Heart right ventricle (tissue), 16 donors: ENCODE measurements at regions not wholly inside any gene's neighbourhood (a gene's known extent, or its start where the extent isn't known, plus 50 kb on each side); places are given as distances from the start of the nearest gene placed in this dataset.

Source experiments
- ATAC-seq, 8 donors: fragments of 200-7000 bp; cut with Tn5 transposase; one replicate each; pipeline ENCODE4 v1.9.1; 2020; ENCODE audit warnings: mild to moderate bottlenecking in 8 of 8, moderate library complexity in 8 of 8, moderate number of reproducible peaks in 1 of 8
- DNase-seq, 2 donors: peaks; one replicate each; pipeline ENCODE4 v3.0.0-alpha.2; 2020
- H3K27ac ChIP-seq, 10 donors: fragments of 200-600 bp; sonication (generic) in 2 of 10; one replicate each; pipeline versions ENCODE4 v1.5.0 to v1.8.0; 2020 to 2022; ENCODE audit warnings: mild to moderate bottlenecking in 3 of 10
- H3K27me3 ChIP-seq, 7 donors: fragments of 200-600 bp; one replicate each; pipeline ENCODE4 v1.8.0; 2021 to 2022; ENCODE audit warnings: mild to moderate bottlenecking in 2 of 7
- H3K36me3 ChIP-seq, 9 donors: fragments of 200-600 bp; sonication (generic) in 1 of 9; one replicate each; pipeline versions ENCODE4 v1.5.0 to v1.8.0; 2020 to 2022; ENCODE audit warnings: mild to moderate bottlenecking in 2 of 9
- H3K4me1 ChIP-seq, 9 donors: fragments of 200-600 bp; sonication (generic) in 1 of 9; one replicate each; pipeline versions ENCODE4 v1.5.0 to v1.8.0; 2020 to 2022; ENCODE audit warnings: mild to moderate bottlenecking in 4 of 9
- H3K4me3 ChIP-seq, 10 donors: fragments of 200-600 bp; sonication (generic) in 2 of 10; one replicate each; pipeline versions ENCODE4 v1.5.0 to v1.8.0; 2020 to 2022; ENCODE audit warnings: mild to moderate bottlenecking in 7 of 10, moderate library complexity in 2 of 10
- H3K9me3 ChIP-seq, 11 donors: fragments of 200-600 bp in 10 of 11; sonication (generic) in 2 of 11; one replicate each; pipeline versions ENCODE4 v1.5.0 to v1.8.0; 2013 to 2022; ENCODE audit warnings: mild to moderate bottlenecking in 2 of 11, control low read depth in 1 of 11, moderate library complexity in 1 of 11
- WGBS, 2 donors: extraction: QIAGEN DNeasy Blood & Tissue Kit; methylation state at CpG; one replicate each; pipeline ENCODE4 v1.1.7; 2013; ENCODE audit warnings: inconsistent platforms in 1 of 2; 5-methylcytosine and 5-hydroxymethylcytosine counted together
- intact Hi-C, 10 donors: fragments of 100-400 bp; cut with DNase I; formaldehyde crosslinking; loops; one replicate each; pipeline versions ENCODE4 v1.11.1 to v1.14.2; 2022
- TF ChIP-seq, protein P1 (sequence below), 9 donors: fragments of 200-600 bp; sonication (generic) in 2 of 9; IDR thresholded peaks; one replicate each; pipeline versions ENCODE4 v1.5.0 to v1.8.0; 2021 to 2022; ENCODE audit warnings: antibody characterized with exemption in 9 of 9, mild to moderate bottlenecking in 5 of 9, moderate library complexity in 1 of 9
- donor health status: Arrhythmogenic right ventricular cardiomyopathy.
- donor health status: ischemic (EF 13 %, LVEDD 7.1; RV severe dilation, severe dysfunction).
- donor health status: healthy with polysubstance abuse.
- donor health status: DM: no; HTN: yes; CAD: no.
- donor health status: DM: no; HTN: no; CAD: no.
- donor health status: ischemic (EF 25% LVEDD 6.9; RV normal size, moderate dysfunction).
- donor health status: ischemic (EF 25% LVEDD 5.7; RV mildly dilated, moderate dysfunction).
- donor health status: healthy.
- donor health status: DM: yes; HTN: yes; CAD: no.
- donor health status: Ischemic cardiomyopathy.
- donor health status: ischemic (EF 35%, LVEDD 5.7; RV mildly dilated, moderate dysfunction).
- donor health status: nonischemic (EF 11% LVEDD 7.7; RV severe dilation, severe dysfunction).
- donor health status: DM: yes; HTN: yes; CAD: no.
- donor health status: PGD.
- donor health status: ischemic (EF 29% LVEDD 5.4; RV normal size, mild dysfunction).
- donor health status: nonischemic (EF 23%, LVEDD 6.1; RV moderate dilation, normal function).

DNA sequence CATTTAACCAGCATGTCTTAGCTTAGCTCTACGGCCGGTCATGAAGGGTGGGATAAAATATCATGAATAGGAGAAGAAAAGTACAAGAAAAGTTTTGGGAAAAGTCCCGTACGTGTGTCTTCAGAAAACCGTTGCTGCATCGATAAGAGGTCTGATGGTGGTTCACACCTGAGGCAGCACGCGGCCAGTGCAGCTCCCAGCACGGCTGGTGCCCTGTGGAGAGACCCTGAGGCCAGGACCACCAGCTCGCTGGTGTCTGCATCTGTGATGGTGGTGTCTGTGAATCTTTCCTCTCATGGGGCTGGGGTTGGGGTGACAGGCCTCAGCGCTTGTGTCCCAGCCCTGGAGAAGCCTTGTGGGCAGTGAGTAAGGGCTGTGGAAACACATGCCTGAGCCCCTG, 148.9 kb upstream of the IRX4 start:
- Histone ChIP-seq H3K27me3 (peaks cover 0 to 11% (median 0%) of the 10 kb centered on the region in 7 donors), H3K4me3 (no peak overlapping the region), H3K4me1 (no peaks in the 10 kb centered on the region), H3K9me3 (peaks cover 0 to 17% (median 0%) of the 10 kb centered on the region in 11 donors), H3K36me3 (no peaks in the 10 kb centered on the region), H3K27ac (no peak overlapping the region)
- intact Hi-C loops = loop anchor here in 1 of 10 donors (10.0 kb wide), 1 partner anchor 367 kb away; no protein-coding TSS in a partner anchor
- TF ChIP-seq, protein P1, sequence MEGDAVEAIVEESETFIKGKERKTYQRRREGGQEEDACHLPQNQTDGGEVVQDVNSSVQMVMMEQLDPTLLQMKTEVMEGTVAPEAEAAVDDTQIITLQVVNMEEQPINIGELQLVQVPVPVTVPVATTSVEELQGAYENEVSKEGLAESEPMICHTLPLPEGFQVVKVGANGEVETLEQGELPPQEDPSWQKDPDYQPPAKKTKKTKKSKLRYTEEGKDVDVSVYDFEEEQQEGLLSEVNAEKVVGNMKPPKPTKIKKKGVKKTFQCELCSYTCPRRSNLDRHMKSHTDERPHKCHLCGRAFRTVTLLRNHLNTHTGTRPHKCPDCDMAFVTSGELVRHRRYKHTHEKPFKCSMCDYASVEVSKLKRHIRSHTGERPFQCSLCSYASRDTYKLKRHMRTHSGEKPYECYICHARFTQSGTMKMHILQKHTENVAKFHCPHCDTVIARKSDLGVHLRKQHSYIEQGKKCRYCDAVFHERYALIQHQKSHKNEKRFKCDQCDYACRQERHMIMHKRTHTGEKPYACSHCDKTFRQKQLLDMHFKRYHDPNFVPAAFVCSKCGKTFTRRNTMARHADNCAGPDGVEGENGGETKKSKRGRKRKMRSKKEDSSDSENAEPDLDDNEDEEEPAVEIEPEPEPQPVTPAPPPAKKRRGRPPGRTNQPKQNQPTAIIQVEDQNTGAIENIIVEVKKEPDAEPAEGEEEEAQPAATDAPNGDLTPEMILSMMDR (IDR thresholded peaks at IDR 0.05) = no peak
- 89 to 92% methylated on average over 11 of the region's 11 CpGs for WGBS, 2 donors
- no peak for DNase-seq
- ATAC-seq = no peak

DNA sequence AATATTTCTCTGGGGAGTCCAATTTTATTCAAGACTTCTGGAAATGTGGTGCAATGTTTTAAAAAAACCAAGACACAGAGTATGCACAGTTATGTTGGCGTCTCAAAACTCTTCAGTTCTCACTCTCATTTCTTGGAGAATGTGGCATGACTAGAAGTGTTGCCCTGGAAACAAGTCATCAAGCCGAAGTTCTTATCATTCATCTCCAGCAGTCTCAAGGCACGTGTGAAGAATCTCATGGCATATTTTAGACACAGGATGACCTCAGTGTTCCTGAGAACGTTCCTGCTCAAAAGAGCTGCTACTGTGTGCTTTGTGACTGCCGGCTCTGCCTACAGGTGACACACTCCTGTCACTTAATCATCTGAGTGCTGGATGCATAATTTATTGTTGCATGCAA, 147.4 kb upstream of the IRX4 start:
- no peak for DNase-seq
- H3K9me3 ChIP-seq = peaks cover 0 to 20% (median 0%) of the 10 kb centered on the region in 11 donors
- intact Hi-C loops = loop anchor here in 1 of 10 donors (10.0 kb wide), 1 partner anchor 365 kb away; no protein-coding TSS in a partner anchor
- H3K4me3 ChIP-seq = no peak overlapping the region
- no peaks in the 10 kb centered on the region for H3K4me1 ChIP-seq
- H3K27ac ChIP-seq = no peak overlapping the region
- peaks cover 0 to 6% (median 0%) of the 10 kb centered on the region in 7 donors for H3K27me3 ChIP-seq
- 38 to 40% methylated on average over 5 of the region's 5 CpGs for WGBS, 2 donors
- H3K36me3 ChIP-seq = no peaks in the 10 kb centered on the region
- TF ChIP-seq, protein P1 (IDR thresholded peaks at IDR 0.05) = no peak
- no peak for ATAC-seq

DNA sequence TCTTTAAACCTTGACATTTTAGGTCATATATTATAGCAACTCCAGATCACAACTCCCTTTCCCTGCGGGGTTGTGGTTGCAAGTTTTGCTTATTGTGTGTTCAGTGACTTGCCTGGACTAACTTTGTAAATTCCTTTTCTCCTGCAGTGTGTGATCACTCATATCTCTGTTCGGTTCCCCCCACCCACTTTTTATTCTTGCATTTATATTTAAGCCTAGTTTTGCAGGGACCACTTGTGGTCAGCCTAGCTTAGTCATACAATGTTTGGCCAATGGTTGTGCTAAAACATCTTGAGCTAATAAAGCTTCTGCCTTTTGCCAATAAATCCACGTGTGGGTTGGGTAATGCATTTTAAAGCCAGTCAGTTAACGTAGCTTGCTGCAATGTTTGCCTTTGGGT, 146.5 kb upstream of the IRX4 start:
- no peak for DNase-seq
- Histone ChIP-seq H3K4me3 (no peak overlapping the region), H3K27ac (no peak overlapping the region), H3K4me1 (no peaks in the 10 kb centered on the region), H3K27me3 (peaks cover 0 to 6% (median 0%) of the 10 kb centered on the region in 7 donors), H3K9me3 (peaks cover 0 to 20% (median 0%) of the 10 kb centered on the region in 11 donors), H3K36me3 (no peaks in the 10 kb centered on the region)
- intact Hi-C loops = no loop called here
- ATAC-seq = no peak
- WGBS, 2 donors = 70 to 75% methylated on average over 4 of the region's 4 CpGs
- TF ChIP-seq, protein P1 (IDR thresholded peaks at IDR 0.05) = no peak

DNA sequence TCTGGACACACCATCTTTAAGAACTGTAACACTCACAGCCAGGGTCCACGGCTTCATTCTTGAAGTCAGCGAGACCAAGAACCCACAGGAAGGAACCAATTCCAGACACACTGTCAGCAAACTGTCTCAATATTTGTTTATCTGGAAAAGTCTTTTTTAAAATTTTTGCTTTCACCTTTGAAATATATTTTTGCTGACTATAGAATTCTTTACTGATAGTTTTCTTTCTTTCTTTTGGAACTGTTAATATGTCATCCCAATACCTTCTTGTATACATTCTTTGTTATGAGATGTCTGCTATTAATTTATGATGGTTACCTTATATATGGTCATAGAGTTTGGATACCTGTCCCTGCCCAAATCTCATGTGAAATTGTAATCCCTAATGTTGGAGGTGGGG, 145.1 kb upstream of the IRX4 start:
- 88 to 90% methylated on average over 2 of the region's 2 CpGs for WGBS, 2 donors
- TF ChIP-seq, protein P1 (IDR thresholded peaks at IDR 0.05) = no peak
- H3K4me1 ChIP-seq = no peaks in the 10 kb centered on the region
- H3K36me3 ChIP-seq = no peaks in the 10 kb centered on the region
- H3K27ac ChIP-seq = no peak overlapping the region
- no peak for DNase-seq
- ATAC-seq = no peak
- intact Hi-C loops = no loop called here
- H3K4me3 ChIP-seq = no peak overlapping the region
- H3K27me3 ChIP-seq = peaks cover 0 to 6% (median 0%) of the 10 kb centered on the region in 7 donors
- peaks cover 0 to 13% (median 0%) of the 10 kb centered on the region in 11 donors for H3K9me3 ChIP-seq
